ENCODE measurements at regions not wholly inside any gene's neighbourhood (a gene's known extent, or its start where the extent isn't known, plus 50 kb on each side); places are given as distances from the start of the nearest gene placed in this dataset.
"Not testable (repeated sequence)": the region's sequence is repeated elsewhere in the genome, so short reads cannot be mapped to it uniquely, and the experiment has no call there.

- DNase-seq (ENCODE audit: low read depth): no peak
- no peak overlapping the region for H3K4me3 ChIP-seq (ENCODE audit: low read depth, low read length)
- TF ChIP-seq MYC (IDR thresholded peaks at IDR 0.05; ENCODE audit: low read depth, low read length) (no peak), CTCF (IDR thresholded peaks at IDR 0.05; ENCODE audit: low read depth, low read length) (no peak), POLR2A (IDR thresholded peaks at IDR 0.05; ENCODE audit: extremely low read depth, insufficient read length) (no peak)
- TF ChIP-seq, protein P1, sequence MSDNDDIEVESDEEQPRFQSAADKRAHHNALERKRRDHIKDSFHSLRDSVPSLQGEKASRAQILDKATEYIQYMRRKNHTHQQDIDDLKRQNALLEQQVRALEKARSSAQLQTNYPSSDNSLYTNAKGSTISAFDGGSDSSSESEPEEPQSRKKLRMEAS (IDR thresholded peaks at IDR 0.05; ENCODE audit: low read depth, low read length): no peak
These were observed 304.5 kb downstream of the CCSER2 start for GRCh38 chr10:84632866-84633265.

- no peak for DNase-seq (ENCODE audit: low read depth)
- TF ChIP-seq CTCF (IDR thresholded peaks at IDR 0.05; ENCODE audit: low read depth, low read length): no peak
- TF ChIP-seq POLR2A (IDR thresholded peaks at IDR 0.05; ENCODE audit: extremely low read depth, insufficient read length): no peak
- no peak for TF ChIP-seq MYC (IDR thresholded peaks at IDR 0.05; ENCODE audit: low read depth, low read length)
- TF ChIP-seq, protein P1 (IDR thresholded peaks at IDR 0.05; ENCODE audit: low read depth, low read length): no peak
- no peak overlapping the region for H3K4me3 ChIP-seq (ENCODE audit: low read depth, low read length)
These were observed 306.2 kb downstream of the CCSER2 start for GRCh38 chr10:84634636-84635035.

DNA sequence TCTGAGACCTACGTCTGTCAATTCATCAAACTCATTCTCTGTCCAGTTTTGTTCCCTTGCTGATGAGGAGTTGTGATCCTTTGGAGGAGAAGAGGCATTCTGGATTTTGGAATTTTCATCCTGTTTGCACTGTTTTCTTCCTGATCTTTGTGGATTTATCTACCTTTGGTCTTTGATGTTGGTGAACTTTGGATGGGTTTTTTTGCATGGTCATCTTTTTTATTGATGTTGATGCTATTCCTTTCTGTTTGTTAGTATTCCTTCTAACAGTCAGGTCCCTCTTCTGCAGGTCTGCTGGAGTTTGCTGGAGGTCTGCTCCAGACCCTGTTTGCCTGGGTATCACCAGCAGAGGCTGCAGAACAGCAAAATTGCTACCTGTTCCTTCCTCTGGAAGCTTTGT, 322.2 kb downstream of the CCSER2 start:
- not testable (repeated sequence) for H3K4me3 ChIP-seq (ENCODE audit: low read depth, low read length); DNase-seq (ENCODE audit: low read depth)

DNA sequence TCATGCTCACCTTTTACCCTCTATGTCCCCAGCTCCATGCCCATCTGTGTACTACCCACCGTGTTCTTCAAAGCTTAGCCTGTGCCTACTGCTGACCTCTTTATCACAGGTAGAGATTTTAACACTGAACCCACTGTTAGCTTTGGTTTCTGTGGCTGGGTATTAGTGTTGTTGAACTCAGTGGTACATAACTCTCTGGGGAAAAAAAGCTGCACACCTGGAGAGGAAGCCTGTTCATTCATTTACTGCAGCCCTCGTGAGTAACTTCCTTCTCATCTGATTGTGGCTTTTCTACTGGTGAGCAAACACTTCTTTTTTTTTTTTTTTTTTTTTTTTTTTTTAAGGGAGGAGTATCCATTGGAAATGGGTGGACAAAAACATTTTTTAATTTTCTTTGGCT, 326.3 kb downstream of the CCSER2 start:
- TF ChIP-seq POLR2A (IDR thresholded peaks at IDR 0.05; ENCODE audit: extremely low read depth, insufficient read length): no peak
- TF ChIP-seq MYC (IDR thresholded peaks at IDR 0.05; ENCODE audit: low read depth, low read length): no peak
- no peak for TF ChIP-seq CTCF (IDR thresholded peaks at IDR 0.05; ENCODE audit: low read depth, low read length)
- TF ChIP-seq, protein P1 (IDR thresholded peaks at IDR 0.05; ENCODE audit: low read depth, low read length): no peak
- no peak overlapping the region for H3K4me3 ChIP-seq (ENCODE audit: low read depth, low read length)
- no peak for DNase-seq (ENCODE audit: low read depth)

GRCh38 chr10:84659027-84659426, 330.6 kb downstream of the CCSER2 start:
- TF ChIP-seq MYC (IDR thresholded peaks at IDR 0.05; ENCODE audit: low read depth, low read length) (no peak), POLR2A (IDR thresholded peaks at IDR 0.05; ENCODE audit: extremely low read depth, insufficient read length) (no peak), CTCF (IDR thresholded peaks at IDR 0.05; ENCODE audit: low read depth, low read length) (no peak)
- TF ChIP-seq, protein P1 (IDR thresholded peaks at IDR 0.05; ENCODE audit: low read depth, low read length): no peak
- H3K4me3 ChIP-seq (ENCODE audit: low read depth, low read length): no peak overlapping the region
- DNase-seq (ENCODE audit: low read depth): no peak

DNA sequence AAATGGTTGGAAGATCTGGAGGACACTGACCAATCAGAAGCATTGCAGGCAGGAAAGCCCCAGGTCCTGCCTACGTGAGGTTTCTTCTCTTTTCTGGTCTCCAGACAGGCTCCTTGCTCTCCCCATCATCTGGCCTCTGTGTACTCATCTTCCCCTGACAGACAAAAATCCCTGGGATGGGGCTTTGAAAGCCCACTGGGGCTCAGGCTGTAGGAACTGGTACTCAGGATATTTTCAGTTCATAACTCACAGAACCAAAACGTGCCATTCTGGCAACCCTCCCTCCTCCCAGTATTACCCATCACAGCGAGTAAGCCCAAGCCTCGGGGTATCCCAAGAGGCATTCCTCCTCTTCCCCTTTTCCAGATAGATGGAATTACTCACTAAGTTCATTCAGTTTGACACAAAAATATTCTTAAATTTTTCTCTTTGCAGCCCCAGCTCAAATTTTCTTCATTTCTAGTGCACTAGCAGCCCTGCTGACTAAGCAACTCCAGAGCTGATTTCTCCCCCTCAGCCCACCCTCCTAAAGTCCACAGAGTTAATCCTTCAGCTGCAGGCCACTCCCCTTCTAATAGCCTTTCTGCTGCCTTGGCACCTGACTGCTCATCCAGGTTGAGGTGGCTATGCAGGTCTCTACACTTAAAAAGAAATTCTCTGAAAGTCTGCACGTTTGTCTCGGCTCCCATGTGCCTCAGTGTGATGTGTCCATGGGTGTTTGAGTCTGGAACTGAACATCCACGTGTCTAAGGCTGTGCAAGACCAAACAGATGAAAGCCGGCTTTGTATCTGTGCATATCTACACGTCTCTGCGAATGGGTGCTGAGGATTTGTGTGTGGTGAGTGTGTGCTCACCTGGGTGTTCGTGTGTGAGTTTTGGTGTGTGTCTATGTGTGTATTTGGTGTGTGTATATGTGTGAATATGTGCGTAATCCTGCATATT, 331.4 kb downstream of the CCSER2 start:
- no peak for DNase-seq (ENCODE audit: low read depth)
- no peak for TF ChIP-seq POLR2A (IDR thresholded peaks at IDR 0.05; ENCODE audit: extremely low read depth, insufficient read length)
- TF ChIP-seq MYC (IDR thresholded peaks at IDR 0.05; ENCODE audit: low read depth, low read length): no peak
- TF ChIP-seq CTCF (IDR thresholded peaks at IDR 0.05; ENCODE audit: low read depth, low read length): no peak
- TF ChIP-seq, protein P1 (IDR thresholded peaks at IDR 0.05; ENCODE audit: low read depth, low read length): no peak
- no peak overlapping the region for H3K4me3 ChIP-seq (ENCODE audit: low read depth, low read length)
